Nephron (organoid): ENCODE measurements at regions not wholly inside any gene's neighbourhood (a gene's known extent, or its start where the extent isn't known, plus 50 kb on each side); places are given as distances from the start of the nearest gene placed in this dataset.
A peak's percentile ranks its signal among the peaks of the same experiment; 100 is the strongest.

Experiments
- H3K27ac Mint-ChIP-seq, 3 experiments: 2 replicates each; pipeline ENCODE4 v1.8.0; 2020; ENCODE audit warnings: mixed read lengths in 3 of 3, mild to moderate bottlenecking in 2 of 3, moderate library complexity in 1 of 3
- H3K27me3 Mint-ChIP-seq: 2 replicates; pipeline ENCODE4 v1.8.0; 2021; ENCODE audit warnings: low read depth, mild to moderate bottlenecking, moderate library complexity, mixed read lengths
- H3K36me3 Mint-ChIP-seq: 2 replicates; pipeline ENCODE4 v1.8.0; 2020; ENCODE audit warnings: low read depth, mixed read lengths
- H3K4me1 Mint-ChIP-seq: 2 replicates; pipeline ENCODE4 v1.8.0; 2020; ENCODE audit warnings: mixed read lengths
- H3K4me3 Mint-ChIP-seq, 3 experiments: 2 replicates each; pipeline ENCODE4 v1.8.0; 2020; ENCODE audit warnings: mild to moderate bottlenecking in 3 of 3, mixed read lengths in 3 of 3, moderate library complexity in 2 of 3
- H3K9me3 Mint-ChIP-seq: 2 replicates; pipeline ENCODE4 v1.8.0; 2020; ENCODE audit warnings: mixed read lengths
- CTCF ChIP-seq, 3 experiments: fragments of 200-600 bp; sonication (generic); IDR thresholded peaks; one replicate each; pipeline ENCODE4 v1.5.0; 2021; ENCODE audit warnings: antibody characterized with exemption in 3 of 3; ENCODE audit not compliant: unreplicated experiment in 3 of 3

- H3K27ac Mint-ChIP-seq: no peak overlapping the region
- TF ChIP-seq CTCF (IDR thresholded peaks at IDR 0.05; ENCODE audit: unreplicated experiment in 3 of 3): no peak
- H3K36me3 Mint-ChIP-seq: no peaks in the 10 kb centered on the region
- no peak overlapping the region for H3K4me3 Mint-ChIP-seq
- no peaks in the 10 kb centered on the region for H3K4me1 Mint-ChIP-seq
- no peaks in the 10 kb centered on the region for H3K9me3 Mint-ChIP-seq
- peaks cover 3% of the 10 kb centered on the region for H3K27me3 Mint-ChIP-seq
Measured at GRCh38 chr12:19940267-19940666, 428.1 kb upstream of the PDE3A start.

GRCh38 chr12:19941096-19941495 is 427.2 kb upstream of the PDE3A start:
- Mint-ChIP-seq H3K9me3 (no peaks in the 10 kb centered on the region), H3K4me1 (peaks cover 5% of the 10 kb centered on the region), H3K27ac (no peak overlapping the region), H3K27me3 (peaks cover 3% of the 10 kb centered on the region), H3K36me3 (no peaks in the 10 kb centered on the region), H3K4me3 (no peak overlapping the region)
- no peak for TF ChIP-seq CTCF (IDR thresholded peaks at IDR 0.05; ENCODE audit: unreplicated experiment in 3 of 3)

- Mint-ChIP-seq H3K9me3 (no peaks in the 10 kb centered on the region), H3K27me3 (peaks cover 7% of the 10 kb centered on the region), H3K4me1 (peaks cover 17% of the 10 kb centered on the region), H3K27ac (peak overlapping the region; percentile 4 to 64 (median 41)), H3K36me3 (no peaks in the 10 kb centered on the region), H3K4me3 (no peak overlapping the region)
- no peak for TF ChIP-seq CTCF (IDR thresholded peaks at IDR 0.05; ENCODE audit: unreplicated experiment in 3 of 3)
Measured at GRCh38 chr12:19945559-19946435, 422.5 kb upstream of the PDE3A start.

GRCh38 chr12:19946550-19946949 is 421.8 kb upstream of the PDE3A start:
- Mint-ChIP-seq H3K4me1 (peaks cover 17% of the 10 kb centered on the region), H3K9me3 (no peaks in the 10 kb centered on the region)
- TF ChIP-seq CTCF (IDR thresholded peaks at IDR 0.05; ENCODE audit: unreplicated experiment in 3 of 3): no peak

GRCh38 chr12:19947344-19947743 is 421.0 kb upstream of the PDE3A start:
- H3K27me3 Mint-ChIP-seq: peaks cover 7% of the 10 kb centered on the region
- peaks cover 17% of the 10 kb centered on the region for H3K4me1 Mint-ChIP-seq
- no peak for TF ChIP-seq CTCF (IDR thresholded peaks at IDR 0.05; ENCODE audit: unreplicated experiment in 3 of 3)
- H3K36me3 Mint-ChIP-seq: no peaks in the 10 kb centered on the region
- H3K27ac Mint-ChIP-seq: peak overlapping the region in 1 of 3 experiments; percentile 8
- no peak overlapping the region for H3K4me3 Mint-ChIP-seq
- no peaks in the 10 kb centered on the region for H3K9me3 Mint-ChIP-seq

More at GRCh38 chr12:19946550-19946949, 421.8 kb upstream of the PDE3A start:
- peak overlapping the region in 1 of 3 experiments; percentile 64 for H3K27ac Mint-ChIP-seq
- no peaks in the 10 kb centered on the region for H3K36me3 Mint-ChIP-seq
- peaks cover 7% of the 10 kb centered on the region for H3K27me3 Mint-ChIP-seq
- no peak overlapping the region for H3K4me3 Mint-ChIP-seq

GRCh38 chr12:19951664-19952063 is 416.7 kb upstream of the PDE3A start:
- Mint-ChIP-seq H3K36me3 (no peaks in the 10 kb centered on the region), H3K4me1 (peaks cover 6% of the 10 kb centered on the region), H3K27ac (peak overlapping the region in 1 of 3 experiments; percentile 5), H3K27me3 (peaks cover 4% of the 10 kb centered on the region), H3K9me3 (no peaks in the 10 kb centered on the region), H3K4me3 (no peak overlapping the region)
- TF ChIP-seq CTCF (IDR thresholded peaks at IDR 0.05; ENCODE audit: unreplicated experiment in 3 of 3): no peak
